Stimulated activated naive B cell treated with anti-CD40 and anti-IgM and Interleukin-4, amounts not matched to agents 10 μg/mL and 1 μg/mL and 100 μg/mL, for 72 hours (primary cell): ENCODE measurements at regions not wholly inside any gene's neighbourhood (a gene's known extent, or its start where the extent isn't known, plus 50 kb on each side); places are given as distances from the start of the nearest gene placed in this dataset.

Experiments
- ATAC-seq, 2 donors: fragments of 150-1000 bp; cut with Tn5 transposase; replicated peaks; 2 replicates each; pipeline ENCODE4 v1.10.0; 2021; ENCODE audit warnings: moderate library complexity in 1 of 2
- DNase-seq: peaks from one replicate; pipeline ENCODE4 v3.0.0; 2021
- H3K27ac Mint-ChIP-seq: one replicate; pipeline ENCODE4 v1.8.0; 2022; ENCODE audit warnings: mild to moderate bottlenecking, mixed read lengths
- H3K27me3 Mint-ChIP-seq, 2 donors: one replicate each; pipeline ENCODE4 v1.8.0; 2022; ENCODE audit warnings: mixed read lengths in 2 of 2
- H3K36me3 Mint-ChIP-seq, 2 donors: one replicate each; pipeline ENCODE4 v1.8.0; 2022; ENCODE audit warnings: mixed read lengths in 2 of 2, mild to moderate bottlenecking in 1 of 2
- H3K4me1 Mint-ChIP-seq, 2 donors: one replicate each; pipeline ENCODE4 v1.8.0; 2022; ENCODE audit warnings: mixed read lengths in 2 of 2, mild to moderate bottlenecking in 1 of 2
- H3K4me3 Mint-ChIP-seq, 2 donors: one replicate each; pipeline ENCODE4 v1.8.0; 2022; ENCODE audit warnings: mild to moderate bottlenecking in 2 of 2, mixed read lengths in 2 of 2, moderate library complexity in 1 of 2
- H3K9me3 Mint-ChIP-seq, 2 donors: one replicate each; pipeline ENCODE4 v1.8.0; 2022; ENCODE audit warnings: mixed read lengths in 2 of 2, mild to moderate bottlenecking in 1 of 2

DNA sequence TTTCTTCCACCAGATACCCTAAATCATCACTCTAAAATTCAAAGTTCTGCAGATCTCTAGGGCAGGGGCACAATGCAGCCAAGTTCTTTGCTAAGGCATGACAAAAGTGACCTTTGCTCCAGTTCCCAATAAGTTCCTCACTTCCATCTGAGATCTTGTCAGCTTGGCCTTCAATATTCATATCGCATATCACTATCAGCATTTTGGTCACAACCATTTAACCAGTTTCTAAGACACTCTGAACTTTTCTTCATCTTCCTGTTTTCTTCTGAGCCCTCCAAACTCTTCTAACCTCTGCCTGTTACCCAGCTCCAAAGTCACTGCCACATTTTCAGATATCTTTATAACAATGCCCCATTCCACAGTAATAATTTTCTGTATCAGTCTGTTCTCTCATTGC is 452.6 kb upstream of the TRIB2 start:
- DNase-seq, result no peak
- Mint-ChIP-seq H3K4me1 (peaks cover 9 to 27% of the 10 kb centered on the region in 2 donors), H3K27me3 (no peaks in the 10 kb centered on the region), H3K4me3 (no peak overlapping the region), H3K27ac (no peak overlapping the region), H3K9me3 (peaks cover 0 to 5% of the 10 kb centered on the region in 2 donors), H3K36me3 (no peaks in the 10 kb centered on the region)
- ATAC-seq, result no peak

DNA sequence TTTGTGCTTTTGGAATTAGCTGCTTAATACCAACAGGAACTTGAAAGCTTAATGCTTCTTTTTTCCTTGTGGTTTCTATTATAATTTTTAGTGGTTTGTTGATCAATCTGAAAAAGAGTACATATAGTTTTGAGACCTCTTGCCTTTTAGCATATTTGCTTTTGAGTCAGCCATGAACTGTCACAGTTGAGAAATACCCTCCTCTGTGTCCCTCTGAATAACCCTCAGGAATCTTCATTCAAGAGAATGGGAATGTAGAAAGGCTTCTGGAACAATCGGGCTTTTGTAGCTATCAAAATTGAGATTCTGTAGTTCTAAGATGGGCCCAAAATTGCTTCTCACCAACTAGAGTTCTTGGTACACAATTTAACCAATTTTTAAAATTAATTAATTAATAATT is 451.1 kb upstream of the TRIB2 start:
- no peaks in the 10 kb centered on the region for H3K36me3 Mint-ChIP-seq
- H3K4me3 Mint-ChIP-seq, result no peak overlapping the region
- ATAC-seq, result no peak
- H3K4me1 Mint-ChIP-seq, result peaks cover 9 to 27% of the 10 kb centered on the region in 2 donors
- no peak for DNase-seq
- H3K27ac Mint-ChIP-seq, result no peak overlapping the region
- no peaks in the 10 kb centered on the region for H3K27me3 Mint-ChIP-seq
- H3K9me3 Mint-ChIP-seq, result peaks cover 0 to 4% of the 10 kb centered on the region in 2 donors

DNA sequence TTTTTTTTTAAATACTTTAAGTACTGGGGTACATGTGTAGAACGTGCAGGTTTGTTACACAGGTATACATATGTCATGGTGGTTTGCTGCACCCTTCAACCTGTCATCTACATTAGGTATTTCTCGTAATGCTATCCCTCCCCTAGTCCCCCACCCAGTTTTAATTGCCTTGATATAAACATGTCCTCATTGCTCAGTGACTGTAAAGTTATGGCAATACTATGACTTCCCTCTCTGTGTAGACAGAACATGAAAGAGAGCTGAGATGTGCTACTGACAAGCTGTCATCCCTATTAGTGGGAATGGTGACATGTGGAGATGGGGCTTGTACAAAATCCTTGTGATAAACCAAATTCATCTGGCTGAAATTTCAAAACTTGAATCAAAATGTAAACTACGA is 449.7 kb upstream of the TRIB2 start:
- Mint-ChIP-seq H3K4me1 (peaks cover 13 to 33% of the 10 kb centered on the region in 2 donors), H3K9me3 (peaks cover 0 to 2% of the 10 kb centered on the region in 2 donors), H3K27me3 (no peaks in the 10 kb centered on the region), H3K27ac (no peak overlapping the region), H3K4me3 (no peak overlapping the region), H3K36me3 (no peaks in the 10 kb centered on the region)
- DNase-seq (no peak), ATAC-seq (no peak)

DNA sequence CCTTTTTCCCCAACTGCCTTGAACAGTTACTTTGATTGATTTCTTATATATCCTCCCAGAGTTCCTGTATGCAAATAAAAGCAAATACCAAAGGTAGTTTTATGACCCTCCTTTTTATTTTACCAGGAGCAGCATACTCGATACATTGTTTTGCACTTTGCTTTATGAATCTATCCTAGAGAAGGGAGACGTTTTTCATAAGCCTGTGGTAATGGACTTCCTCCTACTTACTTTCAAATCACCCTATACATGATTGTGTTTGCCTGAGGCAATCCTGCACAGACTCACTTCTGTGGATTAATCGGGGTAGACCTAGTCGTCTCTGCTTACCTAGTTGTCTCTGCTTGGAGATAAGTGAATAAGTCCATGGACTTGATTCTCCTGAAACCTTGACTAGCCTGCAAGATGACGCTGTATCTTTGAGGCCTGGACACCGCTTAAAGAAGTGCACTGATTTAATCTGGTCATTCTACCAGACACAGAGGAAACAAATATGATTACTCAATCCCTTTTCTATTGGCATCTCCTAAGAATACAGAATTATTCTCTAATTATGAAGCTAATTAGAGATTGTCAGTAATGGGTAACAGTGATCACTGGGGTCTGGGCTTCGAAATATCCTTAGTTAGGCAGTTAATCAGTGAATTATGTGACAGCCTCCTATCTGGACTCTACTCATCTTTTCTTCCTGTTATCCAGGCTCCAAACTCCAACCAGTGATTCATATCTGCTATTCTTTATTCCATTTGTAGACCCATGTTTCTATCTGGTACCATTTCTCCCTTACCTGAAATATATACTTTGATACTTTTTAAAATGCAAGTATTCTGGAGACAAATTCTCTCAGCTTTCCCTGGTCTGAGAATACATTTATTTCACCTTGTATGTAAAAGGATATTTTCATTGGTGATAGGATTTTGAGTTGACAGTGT is 447.4 kb upstream of the TRIB2 start:
- Mint-ChIP-seq H3K27ac (no peak overlapping the region), H3K4me3 (no peak overlapping the region), H3K4me1 (peaks cover 8 to 21% of the 10 kb centered on the region in 2 donors), H3K36me3 (no peaks in the 10 kb centered on the region), H3K27me3 (no peaks in the 10 kb centered on the region), H3K9me3 (peaks cover 0 to 2% of the 10 kb centered on the region in 2 donors)
- DNase-seq, result no peak
- no peak for ATAC-seq

DNA sequence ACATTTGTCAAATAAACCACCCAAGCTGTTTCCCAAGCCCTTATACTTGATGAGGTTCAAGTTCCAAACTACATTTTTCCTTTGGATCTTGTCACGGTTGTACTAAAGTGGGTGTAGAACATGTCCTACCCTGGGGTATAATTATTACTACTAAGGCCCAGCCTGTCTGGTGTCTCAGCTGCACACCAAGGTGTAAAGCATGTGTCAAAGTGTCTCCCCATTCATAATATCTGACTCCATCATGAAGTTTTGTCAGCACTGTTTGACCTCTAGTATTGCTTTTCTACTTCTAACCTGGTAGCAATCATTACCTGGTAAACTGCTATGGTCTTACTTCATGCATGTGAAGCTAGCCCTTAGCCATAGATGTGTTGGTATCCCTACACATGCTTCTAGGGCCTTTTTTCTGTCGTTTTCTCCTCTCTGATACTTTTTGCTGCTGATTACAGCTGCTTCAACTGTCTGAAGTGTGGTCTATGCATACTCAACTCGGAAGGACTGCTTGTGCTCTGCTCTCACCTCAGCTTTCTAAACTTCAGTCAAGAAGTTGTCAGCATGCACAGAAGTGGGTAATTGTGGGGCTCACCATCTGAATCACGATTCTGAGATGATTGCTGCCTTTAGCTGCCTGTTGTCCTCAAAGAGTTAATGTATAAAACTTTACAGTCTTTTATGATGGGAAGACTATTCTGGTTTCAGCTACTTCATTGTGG is 445.7 kb upstream of the TRIB2 start:
- H3K4me3 Mint-ChIP-seq, result peak overlapping the region in 1 of 2 donors; percentile 53
- ATAC-seq (no peak), DNase-seq (no peak)
- no peaks in the 10 kb centered on the region for H3K27me3 Mint-ChIP-seq
- peaks cover 0 to 1% of the 10 kb centered on the region in 2 donors for H3K36me3 Mint-ChIP-seq
- H3K9me3 Mint-ChIP-seq, result no peaks in the 10 kb centered on the region
- H3K27ac Mint-ChIP-seq, result peak overlapping the region; percentile 6
- H3K4me1 Mint-ChIP-seq, result peaks cover 6 to 17% of the 10 kb centered on the region in 2 donors

DNA sequence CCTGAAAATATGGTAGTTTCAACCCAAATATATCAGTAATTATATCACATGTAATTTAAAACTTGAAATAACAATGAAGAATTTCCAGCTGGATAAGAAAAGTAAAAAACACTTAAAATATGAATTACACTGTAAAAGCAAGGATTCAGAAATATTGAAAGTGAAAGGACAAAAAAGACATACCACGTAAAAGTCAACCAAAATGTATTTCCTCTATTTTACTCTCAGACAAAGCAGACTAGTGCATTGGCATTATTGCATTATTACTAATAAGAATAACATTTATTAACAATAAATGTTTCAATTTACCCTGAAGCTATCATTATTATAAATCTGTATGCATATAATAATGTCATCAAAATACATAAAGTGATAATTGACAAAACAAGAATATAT is 445.1 kb upstream of the TRIB2 start:
- ATAC-seq (peak; percentile 50 to 52), DNase-seq (no peak)
- peaks cover 0 to 1% of the 10 kb centered on the region in 2 donors for H3K36me3 Mint-ChIP-seq
- H3K27ac Mint-ChIP-seq, result no peak overlapping the region
- peak overlapping the region in 1 of 2 donors; percentile 53 for H3K4me3 Mint-ChIP-seq
- peaks cover 6 to 17% of the 10 kb centered on the region in 2 donors for H3K4me1 Mint-ChIP-seq
- H3K27me3 Mint-ChIP-seq, result no peaks in the 10 kb centered on the region
- H3K9me3 Mint-ChIP-seq, result no peaks in the 10 kb centered on the region

DNA sequence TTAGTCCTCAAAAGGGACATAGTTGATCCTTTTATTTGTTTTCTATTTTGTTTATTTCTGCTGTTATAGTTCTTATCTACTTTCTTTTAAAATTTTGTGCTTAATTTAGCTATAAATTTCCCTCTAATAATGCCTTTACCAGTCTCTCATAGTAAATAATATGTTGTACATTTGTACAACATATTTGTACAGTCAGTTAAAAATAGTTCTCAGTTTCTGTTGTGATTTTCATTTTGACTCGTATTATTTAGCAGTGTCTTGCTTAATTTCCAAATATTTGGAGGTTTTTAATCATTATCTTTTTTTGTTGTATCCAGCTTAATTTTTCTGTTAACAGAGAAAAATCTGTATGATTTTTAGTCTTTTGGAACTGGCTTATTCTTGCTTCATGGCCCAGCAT is 443.6 kb upstream of the TRIB2 start:
- DNase-seq (no peak), ATAC-seq (no peak)
- no peak overlapping the region for H3K4me3 Mint-ChIP-seq
- H3K9me3 Mint-ChIP-seq, result no peaks in the 10 kb centered on the region
- H3K36me3 Mint-ChIP-seq, result peaks cover 0 to 1% of the 10 kb centered on the region in 2 donors
- peaks cover 15 to 29% of the 10 kb centered on the region in 2 donors for H3K4me1 Mint-ChIP-seq
- no peaks in the 10 kb centered on the region for H3K27me3 Mint-ChIP-seq
- H3K27ac Mint-ChIP-seq, result no peak overlapping the region

DNA sequence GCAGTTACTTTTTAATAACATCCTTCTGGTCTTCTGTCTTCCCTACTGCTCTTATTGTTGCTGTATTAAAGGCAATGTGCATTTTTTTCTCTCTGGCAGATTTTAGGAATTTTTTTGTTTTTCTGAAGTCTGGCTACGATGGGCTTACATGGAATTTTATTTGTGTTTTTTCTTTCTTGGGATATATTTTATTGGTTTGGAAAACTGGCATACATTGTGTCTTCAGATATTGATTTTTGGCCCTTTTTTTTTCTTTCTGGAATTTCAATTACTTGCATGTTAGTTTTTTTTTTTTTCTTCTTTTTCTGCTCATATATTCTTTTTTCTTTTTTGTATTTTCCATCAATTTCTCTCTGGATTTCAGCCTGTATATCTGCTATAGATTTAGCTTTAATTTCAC is 442.1 kb upstream of the TRIB2 start:
- Mint-ChIP-seq H3K27ac (no peak overlapping the region), H3K27me3 (no peaks in the 10 kb centered on the region), H3K4me3 (no peak overlapping the region), H3K9me3 (peaks cover 0 to 2% of the 10 kb centered on the region in 2 donors), H3K4me1 (peaks cover 15 to 34% of the 10 kb centered on the region in 2 donors), H3K36me3 (peaks cover 1 to 4% of the 10 kb centered on the region in 2 donors)
- DNase-seq (no peak), ATAC-seq (no peak)

DNA sequence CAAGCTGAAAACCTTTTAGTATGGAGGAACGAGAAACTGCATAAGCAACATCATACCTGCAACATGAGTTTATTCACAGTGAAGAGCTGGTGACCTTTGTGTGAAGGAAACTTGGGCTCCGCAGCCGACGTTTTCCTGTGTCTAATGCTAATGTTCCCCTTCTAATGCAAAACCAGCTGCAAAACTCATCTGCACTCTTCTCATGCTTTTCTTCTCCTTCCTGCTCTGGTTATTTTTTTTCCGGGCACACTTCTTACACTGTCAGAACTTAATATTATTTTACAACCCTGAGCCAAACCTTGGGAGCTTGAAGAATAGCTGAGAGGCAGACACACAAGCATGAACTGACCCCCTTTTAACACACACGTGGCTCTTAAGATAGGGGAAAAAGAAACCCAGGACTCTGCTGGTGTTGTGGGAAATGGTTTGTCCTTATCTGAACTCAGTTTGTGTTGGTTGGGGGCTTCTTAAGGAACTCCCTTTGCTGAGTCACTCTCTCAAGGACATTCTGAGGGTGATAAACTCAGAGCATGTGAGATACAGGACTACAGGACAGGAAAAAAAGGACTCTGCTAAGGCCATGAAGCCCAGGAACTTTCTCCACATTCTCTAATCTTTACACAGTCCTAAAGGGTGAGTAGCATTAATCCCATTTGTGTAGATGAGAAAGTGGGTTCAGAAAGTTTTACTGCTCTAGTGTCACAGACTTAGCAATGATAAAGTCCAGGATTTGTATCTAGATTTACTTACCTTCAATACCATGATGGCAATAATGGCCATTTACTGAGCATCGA is 439.3 kb upstream of the TRIB2 start:
- H3K27ac Mint-ChIP-seq, result no peak overlapping the region
- H3K27me3 Mint-ChIP-seq, result no peaks in the 10 kb centered on the region
- peaks cover 0 to 3% of the 10 kb centered on the region in 2 donors for H3K9me3 Mint-ChIP-seq
- no peak for DNase-seq
- H3K4me3 Mint-ChIP-seq, result peak overlapping the region in 1 of 2 donors; percentile 6
- peak in 1 of 2 donors; percentile 25 for ATAC-seq
- peaks cover 16 to 42% of the 10 kb centered on the region in 2 donors for H3K4me1 Mint-ChIP-seq
- H3K36me3 Mint-ChIP-seq, result peaks cover 1 to 8% of the 10 kb centered on the region in 2 donors

DNA sequence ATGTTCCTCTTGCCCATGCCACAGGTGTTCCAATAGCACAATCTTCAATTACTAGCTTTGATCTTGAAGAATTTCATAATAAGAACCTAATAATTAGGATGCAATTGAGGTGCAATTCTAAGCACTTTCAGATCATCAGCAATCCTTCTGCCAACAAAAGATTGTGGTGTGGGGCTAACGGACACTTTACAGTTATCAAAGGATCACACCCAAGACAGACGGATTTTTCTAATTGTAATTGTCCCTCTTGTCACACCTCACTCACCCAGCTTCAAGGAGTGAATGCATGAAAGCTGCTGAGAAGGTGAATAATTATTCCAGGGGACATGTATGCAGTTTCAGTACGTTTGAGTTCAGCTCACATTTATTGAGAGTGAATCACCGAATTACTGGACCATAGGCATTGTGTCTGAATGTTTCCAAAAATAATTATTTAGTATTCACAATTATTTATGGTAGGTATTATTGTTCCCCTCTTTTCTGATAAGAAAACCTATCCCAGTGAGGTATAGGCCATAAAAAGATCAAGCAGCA is 438.5 kb upstream of the TRIB2 start:
- Mint-ChIP-seq H3K36me3 (peaks cover 1 to 8% of the 10 kb centered on the region in 2 donors), H3K27me3 (no peaks in the 10 kb centered on the region), H3K9me3 (peaks cover 0 to 3% of the 10 kb centered on the region in 2 donors), H3K4me3 (no peak overlapping the region), H3K4me1 (peaks cover 17 to 43% of the 10 kb centered on the region in 2 donors), H3K27ac (no peak overlapping the region)
- DNase-seq, result no peak
- no peak for ATAC-seq

DNA sequence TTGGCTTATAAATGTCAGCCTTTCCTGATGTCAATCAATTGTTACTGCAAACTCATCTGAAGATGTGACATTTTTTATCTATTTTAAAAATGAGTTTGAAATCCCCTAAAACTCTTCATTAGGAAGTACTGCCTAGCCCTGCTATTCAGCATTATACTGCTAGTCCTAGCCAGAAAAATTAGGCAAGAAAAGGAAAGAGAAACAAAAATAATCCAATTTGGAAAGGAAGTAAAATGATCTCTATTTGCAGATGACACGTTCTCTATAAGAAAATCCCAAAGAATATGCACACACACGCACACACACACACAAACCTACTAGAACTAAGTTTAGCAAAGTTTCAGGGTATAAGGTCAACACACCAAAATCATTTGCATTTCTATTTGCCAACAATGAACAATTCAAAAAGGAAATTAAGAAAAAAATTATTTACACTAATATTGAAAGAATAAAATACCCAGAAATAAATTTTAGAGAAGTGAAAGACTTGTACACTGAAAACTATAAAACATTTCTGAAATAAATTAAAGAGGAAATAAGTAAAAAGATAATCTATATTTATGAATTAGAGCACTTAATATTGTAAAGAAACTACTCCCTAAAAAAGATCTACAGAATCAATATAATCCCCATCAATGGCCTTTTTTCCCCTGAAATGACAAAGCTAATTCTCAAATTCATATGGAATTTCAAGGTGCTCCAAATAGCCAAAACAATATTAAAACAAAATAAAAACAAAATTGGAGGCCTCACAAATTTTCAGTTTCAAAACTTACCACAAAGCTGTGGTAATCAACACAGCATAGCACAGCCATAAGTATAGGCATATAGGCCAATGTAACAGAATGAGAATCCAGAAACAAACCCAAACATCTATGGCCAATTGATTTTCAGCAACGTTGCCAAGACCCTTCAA is 433.7 kb upstream of the TRIB2 start:
- no peak overlapping the region for H3K27ac Mint-ChIP-seq
- H3K9me3 Mint-ChIP-seq, result peaks cover 4 to 5% of the 10 kb centered on the region in 2 donors
- peaks cover 16 to 55% of the 10 kb centered on the region in 2 donors for H3K4me1 Mint-ChIP-seq
- ATAC-seq (peak; percentile 77 to 78), DNase-seq (no peak)
- H3K4me3 Mint-ChIP-seq, result no peak overlapping the region
- H3K36me3 Mint-ChIP-seq, result peaks cover 0 to 8% of the 10 kb centered on the region in 2 donors
- no peaks in the 10 kb centered on the region for H3K27me3 Mint-ChIP-seq

DNA sequence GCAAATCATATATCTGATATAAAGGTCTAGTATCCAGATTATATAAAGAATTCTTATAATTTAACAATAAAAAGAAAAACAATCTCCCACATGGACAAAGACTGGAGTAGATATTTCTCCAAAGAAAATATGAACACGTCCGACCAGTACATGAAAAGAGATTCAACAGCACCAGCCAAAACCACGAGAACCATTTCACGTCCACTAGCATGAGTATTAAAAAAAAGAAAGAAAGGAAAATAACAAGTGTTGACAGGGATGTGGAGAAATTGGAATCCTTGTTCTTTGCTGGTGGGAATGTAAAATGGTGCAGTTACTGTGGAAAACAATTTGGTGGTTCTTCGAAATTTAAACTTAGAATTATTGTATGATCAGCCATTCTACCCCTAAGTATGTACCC is 432.7 kb upstream of the TRIB2 start:
- Mint-ChIP-seq H3K9me3 (peaks cover 4 to 5% of the 10 kb centered on the region in 2 donors), H3K4me1 (peaks cover 16 to 55% of the 10 kb centered on the region in 2 donors), H3K27ac (no peak overlapping the region), H3K36me3 (peaks cover 0 to 8% of the 10 kb centered on the region in 2 donors), H3K4me3 (no peak overlapping the region), H3K27me3 (no peaks in the 10 kb centered on the region)
- no peak for DNase-seq
- no peak for ATAC-seq

DNA sequence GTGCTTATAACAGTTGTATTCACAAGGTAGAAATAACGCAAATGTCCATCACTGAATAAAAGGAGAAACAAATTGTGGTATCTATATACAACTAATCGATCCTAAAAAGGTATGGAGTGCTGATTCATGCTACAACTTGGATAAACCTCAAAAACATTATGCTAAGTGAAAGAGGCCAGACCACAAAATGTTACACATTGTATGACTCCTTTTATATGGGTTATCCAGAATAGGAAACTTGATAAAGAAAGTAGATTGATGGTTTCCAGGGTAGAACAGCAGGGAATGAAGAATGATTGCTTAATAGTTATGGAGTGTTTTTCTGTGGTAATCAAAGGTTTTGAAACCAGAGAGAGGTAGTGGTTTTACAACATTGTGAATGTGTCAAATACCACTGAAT is 432.2 kb upstream of the TRIB2 start:
- DNase-seq (no peak), ATAC-seq (no peak)
- H3K36me3 Mint-ChIP-seq, result peaks cover 0 to 4% of the 10 kb centered on the region in 2 donors
- peaks cover 3 to 4% of the 10 kb centered on the region in 2 donors for H3K9me3 Mint-ChIP-seq
- no peak overlapping the region for H3K27ac Mint-ChIP-seq
- H3K4me1 Mint-ChIP-seq, result peaks cover 16 to 51% of the 10 kb centered on the region in 2 donors
- no peaks in the 10 kb centered on the region for H3K27me3 Mint-ChIP-seq
- no peak overlapping the region for H3K4me3 Mint-ChIP-seq
